GM12873 (cell line): ENCODE measurements at regions not wholly inside any gene's neighbourhood (a gene's known extent, or its start where the extent isn't known, plus 50 kb on each side); places are given as distances from the start of the nearest gene placed in this dataset.

ENCODE experiments used
- TF ChIP-seq, protein P1 (sequence below): IDR thresholded peaks from 2 replicates; pipeline ENCODE4 v1.5.1; 2012; ENCODE audit warnings: low read depth, mild to moderate bottlenecking, moderate library complexity, low read length, control low read depth; ENCODE audit not compliant: insufficient read depth; ENCODE audit errors: missing control alignments

DNA sequence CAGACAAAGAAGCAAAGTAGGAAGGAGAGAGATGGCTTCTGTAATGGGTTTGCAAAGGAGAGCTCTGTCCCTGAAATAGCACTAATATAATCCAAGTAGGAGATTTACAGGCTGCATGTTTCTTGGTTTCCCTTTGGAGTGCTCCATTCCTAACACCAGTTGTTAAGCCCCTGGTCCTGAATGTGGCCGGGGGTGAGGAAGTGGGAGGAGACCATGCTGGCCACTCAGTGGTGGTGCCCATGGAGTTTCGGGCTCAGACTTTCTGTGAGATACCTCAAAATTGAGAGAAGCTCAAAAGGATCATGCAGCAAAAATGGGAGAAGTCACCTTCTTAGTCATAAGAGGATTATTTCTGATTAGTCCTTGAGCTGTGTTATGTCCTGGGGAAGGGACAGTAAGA, 88.5 kb downstream of the DAD1 start:
- TF ChIP-seq, protein P1, sequence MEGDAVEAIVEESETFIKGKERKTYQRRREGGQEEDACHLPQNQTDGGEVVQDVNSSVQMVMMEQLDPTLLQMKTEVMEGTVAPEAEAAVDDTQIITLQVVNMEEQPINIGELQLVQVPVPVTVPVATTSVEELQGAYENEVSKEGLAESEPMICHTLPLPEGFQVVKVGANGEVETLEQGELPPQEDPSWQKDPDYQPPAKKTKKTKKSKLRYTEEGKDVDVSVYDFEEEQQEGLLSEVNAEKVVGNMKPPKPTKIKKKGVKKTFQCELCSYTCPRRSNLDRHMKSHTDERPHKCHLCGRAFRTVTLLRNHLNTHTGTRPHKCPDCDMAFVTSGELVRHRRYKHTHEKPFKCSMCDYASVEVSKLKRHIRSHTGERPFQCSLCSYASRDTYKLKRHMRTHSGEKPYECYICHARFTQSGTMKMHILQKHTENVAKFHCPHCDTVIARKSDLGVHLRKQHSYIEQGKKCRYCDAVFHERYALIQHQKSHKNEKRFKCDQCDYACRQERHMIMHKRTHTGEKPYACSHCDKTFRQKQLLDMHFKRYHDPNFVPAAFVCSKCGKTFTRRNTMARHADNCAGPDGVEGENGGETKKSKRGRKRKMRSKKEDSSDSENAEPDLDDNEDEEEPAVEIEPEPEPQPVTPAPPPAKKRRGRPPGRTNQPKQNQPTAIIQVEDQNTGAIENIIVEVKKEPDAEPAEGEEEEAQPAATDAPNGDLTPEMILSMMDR, result no peak

DNA sequence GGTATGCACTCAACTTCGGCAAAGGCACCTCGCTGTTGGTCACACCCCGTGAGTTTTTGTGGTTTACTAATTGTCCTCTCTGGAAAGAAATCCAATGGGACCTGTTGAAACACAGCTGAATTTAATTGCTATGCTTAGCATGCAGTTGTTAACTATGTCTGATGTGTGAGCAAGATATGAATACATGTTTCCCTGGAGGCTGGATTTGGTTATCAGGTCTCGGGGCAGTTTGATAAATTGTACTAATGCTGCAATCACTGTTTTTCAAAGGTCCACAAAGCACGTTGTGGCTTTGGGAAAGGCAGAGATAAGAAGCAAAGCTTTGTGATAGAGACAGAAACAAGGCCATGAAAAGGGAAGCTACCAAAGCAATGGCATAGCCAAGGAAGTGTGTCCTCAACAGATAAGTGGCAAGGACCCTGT, 91.3 kb downstream of the DAD1 start:
- TF ChIP-seq, protein P1, result no peak

DNA sequence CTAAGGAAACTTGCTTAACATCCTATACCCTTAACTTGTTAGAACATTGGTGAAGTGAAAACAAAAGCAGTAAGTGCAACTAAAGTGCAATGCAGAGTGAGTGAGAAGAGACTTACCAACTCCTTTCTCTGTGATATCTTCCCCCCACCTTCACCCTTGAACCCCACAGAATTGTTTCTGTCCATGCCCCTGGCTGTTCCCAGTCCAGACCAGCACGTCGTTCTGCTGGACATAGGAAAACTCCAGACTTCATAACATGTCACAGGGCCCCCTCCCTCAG, 91.9 kb downstream of the DAD1 start:
- TF ChIP-seq, protein P1, result no peak

DNA sequence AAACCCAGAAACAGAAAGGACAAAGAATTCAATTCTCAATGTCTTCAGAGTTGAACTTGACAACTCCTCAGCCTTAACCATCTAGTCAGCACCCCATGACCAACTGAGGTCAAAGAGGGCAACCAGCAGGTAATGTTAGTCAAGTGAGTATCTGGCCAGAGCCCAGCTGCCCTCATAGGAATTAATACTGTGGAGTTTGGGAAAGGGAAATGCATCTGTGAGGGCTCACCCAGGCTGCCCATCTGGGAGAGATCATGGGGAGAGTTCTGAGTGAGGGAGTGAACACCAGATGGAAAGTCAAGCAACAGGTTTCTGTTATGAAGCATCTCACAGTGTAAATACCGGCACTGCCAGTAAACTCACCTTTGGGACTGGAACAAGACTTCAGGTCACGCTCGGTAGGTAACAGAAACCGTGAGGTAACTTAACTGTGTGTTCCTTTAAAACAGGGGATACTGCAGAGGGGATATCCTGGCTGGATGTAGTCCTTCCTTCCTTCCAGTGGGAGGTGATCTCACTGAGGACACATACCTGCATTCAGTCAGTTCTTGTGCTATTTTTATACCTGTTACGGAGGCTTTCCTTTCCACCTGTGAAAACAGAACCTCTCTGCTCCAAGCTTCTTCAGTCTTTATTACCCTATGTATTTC, 94.4 kb downstream of the DAD1 start:
- TF ChIP-seq, protein P1, result peak; percentile 30

DNA sequence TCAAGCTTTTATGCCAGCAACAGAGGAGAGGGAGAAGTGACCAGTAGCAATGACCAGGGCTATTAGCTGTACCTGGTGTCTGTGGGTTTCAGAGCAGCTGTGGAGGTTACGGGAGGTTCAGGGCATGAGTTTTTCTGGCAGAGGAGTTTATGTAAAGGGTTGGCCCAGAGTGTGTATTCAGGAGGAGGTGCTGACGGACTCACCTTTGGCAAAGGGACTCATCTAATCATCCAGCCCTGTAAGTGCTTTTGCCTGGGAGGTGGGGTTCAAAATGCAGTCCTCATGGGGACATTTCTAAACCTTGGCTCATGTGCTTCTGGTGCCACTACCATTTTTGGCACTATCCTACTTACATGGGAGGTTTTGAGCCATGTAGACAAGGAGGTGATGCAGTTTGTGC, 95.3 kb downstream of the DAD1 start:
- TF ChIP-seq, protein P1, result no peak

DNA sequence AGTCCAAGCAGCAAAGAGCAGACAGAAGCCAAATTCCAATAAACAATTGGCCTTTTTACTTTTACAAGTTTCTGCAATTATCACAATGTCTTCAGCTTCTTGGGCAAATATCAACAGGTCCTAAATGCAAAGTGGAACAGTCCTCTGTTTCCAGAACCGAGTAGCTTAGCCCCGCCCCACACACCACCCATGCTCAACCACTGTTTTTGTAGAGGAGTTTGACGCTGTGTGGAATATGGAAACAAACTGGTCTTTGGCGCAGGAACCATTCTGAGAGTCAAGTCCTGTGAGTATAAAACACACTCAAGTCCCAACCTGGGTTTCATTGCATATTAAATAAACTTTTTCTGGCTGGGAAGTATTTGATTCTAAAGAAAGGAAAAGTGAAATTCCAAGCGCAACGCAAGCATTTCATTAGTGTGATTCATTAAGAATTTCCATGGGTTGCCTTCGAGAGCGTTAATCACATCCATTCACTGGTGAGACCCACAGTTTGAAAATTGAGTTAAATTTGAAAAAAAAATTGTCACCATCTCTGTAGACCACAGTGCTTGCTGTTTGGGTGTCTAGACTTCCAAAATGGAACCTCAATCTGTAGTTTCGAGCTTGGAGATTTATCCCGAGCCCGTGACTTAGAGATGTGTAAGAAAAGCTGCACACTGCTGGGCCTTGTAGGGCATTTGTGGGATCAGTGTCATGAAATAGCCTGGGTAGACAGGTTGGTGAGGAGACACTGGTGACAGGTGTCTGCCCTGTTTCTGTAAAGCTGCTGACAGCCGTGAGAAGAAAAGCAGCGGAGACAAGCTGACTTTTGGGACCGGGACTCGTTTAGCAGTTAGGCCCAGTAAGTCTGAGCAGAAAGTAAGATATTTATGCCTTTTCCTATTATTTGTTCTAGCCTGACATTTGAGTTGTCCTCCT, 96.1 kb downstream of the DAD1 start:
- TF ChIP-seq, protein P1, result no peak

DNA sequence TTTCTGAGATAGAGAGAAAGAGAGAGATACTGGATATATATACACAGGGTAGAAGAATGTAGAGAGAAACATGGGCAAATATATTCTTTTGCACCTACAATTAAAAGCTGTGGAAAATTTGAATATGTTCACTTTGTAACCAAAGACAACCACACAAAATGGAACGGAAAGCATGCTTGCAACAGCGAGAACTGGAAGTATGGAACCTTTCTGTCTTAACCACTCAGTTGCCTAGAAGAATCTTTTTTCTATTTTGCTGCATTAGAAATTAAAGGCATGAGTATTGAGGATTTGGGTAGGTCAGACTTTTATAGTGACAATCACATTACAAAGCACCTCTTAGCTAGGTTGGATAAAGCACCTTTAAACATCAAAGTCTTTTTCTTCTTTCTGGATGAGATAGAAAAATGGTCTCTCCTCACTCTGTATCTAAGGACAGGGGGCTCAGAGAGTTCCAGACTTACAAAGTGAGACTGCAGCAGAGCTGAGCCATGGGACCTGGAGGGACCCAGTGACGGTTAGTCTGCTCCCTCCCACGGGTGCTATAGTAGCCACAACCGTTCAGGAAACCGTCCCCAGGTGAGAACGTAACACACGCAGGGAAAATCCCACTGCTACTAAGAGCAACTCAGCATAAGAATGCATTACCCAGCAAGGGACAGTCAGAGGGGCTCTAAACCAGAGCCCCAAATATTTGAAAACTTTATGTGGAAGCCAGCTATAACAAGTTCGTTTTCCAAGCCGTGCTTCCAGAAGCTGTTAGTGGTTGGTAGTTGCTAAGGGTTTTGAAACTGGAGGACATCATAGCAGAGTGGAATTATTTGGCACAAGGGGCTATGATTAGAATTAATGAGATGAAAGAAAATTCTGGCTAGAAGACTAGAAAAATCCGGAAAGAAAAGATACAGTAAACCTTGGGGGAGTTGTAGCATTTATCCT, 97.1 kb downstream of the DAD1 start:
- TF ChIP-seq, protein P1, result no peak
